Stimulated activated CD4-positive, alpha-beta T cell treated with anti-CD3 and anti-CD28 coated beads, Interleukin-15, amount 100 ng/mL, for 24 hours (primary cell): ENCODE measurements at regions not wholly inside any gene's neighbourhood (a gene's known extent, or its start where the extent isn't known, plus 50 kb on each side); places are given as distances from the start of the nearest gene placed in this dataset.
"Not testable (repeated sequence)": the region's sequence is repeated elsewhere in the genome, so short reads cannot be mapped to it uniquely, and the experiment has no call there.

Experiments used
- DNase-seq: peaks from one replicate; pipeline ENCODE4 v3.0.0-alpha.2; 2020

GRCh38 chr4:31877429-31877828, 1157.3 kb downstream of the PCDH7 start:
- DNase-seq = no peak

GRCh38 chr4:31880837-31881236, 1160.7 kb downstream of the PCDH7 start:
- not testable (repeated sequence) for DNase-seq

GRCh38 chr4:31896349-31896748, 1176.2 kb downstream of the PCDH7 start:
- DNase-seq = no peak

- DNase-seq = no peak
Measured at GRCh38 chr4:31905363-31905762, 1185.2 kb downstream of the PCDH7 start.

GRCh38 chr4:31908261-31908660, 1188.1 kb downstream of the PCDH7 start:
- DNase-seq = no peak

GRCh38 chr4:31917334-31917733, 1197.2 kb downstream of the PCDH7 start:
- DNase-seq = no peak

GRCh38 chr4:31918891-31919290, 1198.7 kb downstream of the PCDH7 start:
- no peak for DNase-seq

- no peak for DNase-seq
Measured at GRCh38 chr4:31923634-31924033, 1203.5 kb downstream of the PCDH7 start.

- no peak for DNase-seq
Measured at GRCh38 chr4:31929676-31930345, 1209.6 kb downstream of the PCDH7 start.

GRCh38 chr4:31946456-31946855, 1226.3 kb downstream of the PCDH7 start:
- DNase-seq = no peak

- DNase-seq = no peak
Measured at GRCh38 chr4:31947101-31947500, 1226.9 kb downstream of the PCDH7 start.

GRCh38 chr4:31949045-31949444, 1228.9 kb downstream of the PCDH7 start:
- no peak for DNase-seq

GRCh38 chr4:31955346-31955745, 1235.2 kb downstream of the PCDH7 start:
- DNase-seq = no peak

- DNase-seq = no peak
Measured at GRCh38 chr4:31959972-31960371, 1239.8 kb downstream of the PCDH7 start.

- no peak for DNase-seq
Measured at GRCh38 chr4:31964685-31965084, 1244.5 kb downstream of the PCDH7 start.

- no peak for DNase-seq
Measured at GRCh38 chr4:31968842-31969241, 1248.7 kb downstream of the PCDH7 start.

- DNase-seq = no peak
Measured at GRCh38 chr4:31974490-31975002, 1254.4 kb downstream of the PCDH7 start.

GRCh38 chr4:31979988-31980387, 1259.8 kb downstream of the PCDH7 start:
- DNase-seq = no peak

- no peak for DNase-seq
Measured at GRCh38 chr4:31983246-31983645, 1263.1 kb downstream of the PCDH7 start.

GRCh38 chr4:31983677-31984076, 1263.5 kb downstream of the PCDH7 start:
- DNase-seq = no peak

GRCh38 chr4:31984872-31985271, 1264.7 kb downstream of the PCDH7 start:
- no peak for DNase-seq

- no peak for DNase-seq
Measured at GRCh38 chr4:31995943-31996901, 1276.1 kb downstream of the PCDH7 start.

- no peak for DNase-seq
Measured at GRCh38 chr4:31998807-31999206, 1278.6 kb downstream of the PCDH7 start.

- DNase-seq = no peak
Measured at GRCh38 chr4:31999848-32000247, 1279.7 kb downstream of the PCDH7 start.
